ENCODE measurements at regions not wholly inside any gene's neighbourhood (a gene's known extent, or its start where the extent isn't known, plus 50 kb on each side); places are given as distances from the start of the nearest gene placed in this dataset.

GRCh38 chr18:27789406-27789805 is 387.5 kb downstream of the CDH2 start:
- no peak overlapping the region for H2BK12ac ChIP-seq (ENCODE audit: insufficient read length, low read depth, low read length)
- H3K23me2 ChIP-seq (ENCODE audit: insufficient read length, low read depth, low read length, poor library complexity, severe bottlenecking), result no peaks in the 10 kb centered on the region
- no peaks in the 10 kb centered on the region; the same call in 1 of the 2 replicates for H3K4me1 ChIP-seq (ENCODE audit: insufficient read depth, low read length)
- no peaks in the 10 kb centered on the region for H3K9me3 ChIP-seq (ENCODE audit: control insufficient read depth, low read depth, low read length)
- H2BK120ac ChIP-seq (ENCODE audit: low read depth, low read length, poor library complexity, severe bottlenecking), result no peak overlapping the region
- H3K27ac ChIP-seq (ENCODE audit: insufficient read length, low read depth, low read length), result no peak overlapping the region
- Mint-ChIP-seq H3K4me3 (no peak overlapping the region), H3K27me3 (ENCODE audit: low read depth) (peaks cover 2% of the 10 kb centered on the region; the same call in 1 of the 2 replicates), H3K36me3 (ENCODE audit: insufficient read depth in 1 of 3, low read depth in 3 of 3) (no peaks in the 10 kb centered on the region), H3K27ac (no peak overlapping the region), H3K4me1 (peaks cover 8 to 31% of the 10 kb centered on the region in 2 experiments), H3K9me3 (no peaks in the 10 kb centered on the region)
- no peak overlapping the region for H3K14ac ChIP-seq (ENCODE audit: insufficient read depth, low read length)
- H3K56ac ChIP-seq (ENCODE audit: insufficient read length, low read depth, low read length), result no peak overlapping the region
- no peak for TF ChIP-seq CTCF (conservative IDR thresholded peaks at IDR 0.05)
- H4K91ac ChIP-seq (ENCODE audit: insufficient read length, low read depth, low read length), result no peak overlapping the region
- H3K23ac ChIP-seq (ENCODE audit: insufficient read length, low read depth, low read length), result no peak overlapping the region
- no peak overlapping the region for H3K9ac ChIP-seq (ENCODE audit: extremely low read depth, insufficient read length, low read length)
- no peak overlapping the region for H4K5ac ChIP-seq (ENCODE audit: insufficient read length, low read depth, low read length)
- H2BK20ac ChIP-seq (ENCODE audit: low read depth, low read length, poor library complexity, severe bottlenecking), result no peak overlapping the region
- H2BK5ac ChIP-seq (ENCODE audit: insufficient read length, low read length), result no peak overlapping the region
- H3K79me1 ChIP-seq (ENCODE audit: insufficient read depth, low read depth, low read length, poor library complexity, severe bottlenecking), result no peaks in the 10 kb centered on the region
- no peak overlapping the region for H3K4ac ChIP-seq (ENCODE audit: low read depth, low read length)
- H3K18ac ChIP-seq (ENCODE audit: insufficient read length, low read depth, low read length), result no peak overlapping the region
- no peak overlapping the region for H4K8ac ChIP-seq (replicated peaks; ENCODE audit: insufficient read length, low read depth, low read length)
- H2BK15ac ChIP-seq (ENCODE audit: low read depth, low read length), result no peak overlapping the region
- WGBS (ENCODE audit: extremely low coverage, insufficient read length, low lambda C conversion rate), result no CpG with 5 or more reads among the region's 1 CpG
- H4K20me1 ChIP-seq (ENCODE audit: control insufficient read depth, insufficient read depth, insufficient read length), result peaks cover 2% of the 10 kb centered on the region
- no peak overlapping the region for H2AK5ac ChIP-seq (ENCODE audit: insufficient read length, low read length)
- H3T11ph ChIP-seq (ENCODE audit: low read length), result no peak overlapping the region
- no peak for DNase-seq
- no peaks in the 10 kb centered on the region for H3K79me2 ChIP-seq (ENCODE audit: insufficient read depth, low read length)
- no peak overlapping the region for H2AFZ ChIP-seq (ENCODE audit: low read length)
- no peaks in the 10 kb centered on the region for H3K27me3 ChIP-seq (ENCODE audit: insufficient read depth, low read length)
- no peak overlapping the region for H3K4me2 ChIP-seq (ENCODE audit: insufficient read depth, insufficient read length, low read length)
